ENCODE measurements at regions not wholly inside any gene's neighbourhood (a gene's known extent, or its start where the extent isn't known, plus 50 kb on each side); places are given as distances from the start of the nearest gene placed in this dataset.

DNA sequence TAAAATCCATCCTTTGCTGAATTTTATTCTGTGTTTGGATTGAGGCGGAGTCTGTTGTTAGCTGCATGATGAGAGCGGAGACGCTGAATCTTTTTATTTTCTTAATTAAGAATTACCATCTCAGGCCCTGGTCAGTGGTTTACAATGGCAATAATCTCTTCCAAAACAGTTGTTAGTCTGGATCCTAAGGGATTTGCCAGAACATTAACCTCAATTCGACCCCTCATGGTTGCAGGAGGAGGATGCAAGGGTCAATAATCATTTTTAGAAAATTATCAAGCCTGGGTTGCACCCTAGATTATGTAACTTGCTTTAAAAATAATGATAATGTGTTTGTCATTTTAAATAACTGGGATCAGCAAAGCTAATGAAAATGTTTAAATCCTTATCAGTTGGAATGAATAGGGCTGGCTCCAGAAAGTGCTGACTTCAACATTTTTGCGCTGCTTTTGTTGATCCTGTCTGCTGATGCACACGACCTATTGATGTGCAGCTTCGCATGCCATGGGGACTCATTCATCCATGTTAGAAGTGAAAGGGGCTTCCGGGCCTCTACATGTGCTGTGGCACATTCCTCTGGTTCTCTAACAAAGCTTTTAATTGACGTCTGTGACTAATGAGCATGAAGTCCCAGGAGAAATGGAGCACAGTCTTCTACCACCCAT lies 80.7 kb upstream of the KIAA1217 start:
- TF ChIP-seq, protein P1, sequence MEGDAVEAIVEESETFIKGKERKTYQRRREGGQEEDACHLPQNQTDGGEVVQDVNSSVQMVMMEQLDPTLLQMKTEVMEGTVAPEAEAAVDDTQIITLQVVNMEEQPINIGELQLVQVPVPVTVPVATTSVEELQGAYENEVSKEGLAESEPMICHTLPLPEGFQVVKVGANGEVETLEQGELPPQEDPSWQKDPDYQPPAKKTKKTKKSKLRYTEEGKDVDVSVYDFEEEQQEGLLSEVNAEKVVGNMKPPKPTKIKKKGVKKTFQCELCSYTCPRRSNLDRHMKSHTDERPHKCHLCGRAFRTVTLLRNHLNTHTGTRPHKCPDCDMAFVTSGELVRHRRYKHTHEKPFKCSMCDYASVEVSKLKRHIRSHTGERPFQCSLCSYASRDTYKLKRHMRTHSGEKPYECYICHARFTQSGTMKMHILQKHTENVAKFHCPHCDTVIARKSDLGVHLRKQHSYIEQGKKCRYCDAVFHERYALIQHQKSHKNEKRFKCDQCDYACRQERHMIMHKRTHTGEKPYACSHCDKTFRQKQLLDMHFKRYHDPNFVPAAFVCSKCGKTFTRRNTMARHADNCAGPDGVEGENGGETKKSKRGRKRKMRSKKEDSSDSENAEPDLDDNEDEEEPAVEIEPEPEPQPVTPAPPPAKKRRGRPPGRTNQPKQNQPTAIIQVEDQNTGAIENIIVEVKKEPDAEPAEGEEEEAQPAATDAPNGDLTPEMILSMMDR (IDR thresholded peaks at IDR 0.05), result no peak
- TF ChIP-seq POLR2A (IDR thresholded peaks at IDR 0.05), result no peak
